Activated naive CD8-positive, alpha-beta T cell treated with anti-CD3 and anti-CD28 coated beads, Interleukin-2, amount 50 U/mL, for 24 hours (primary cell): ENCODE measurements at regions not wholly inside any gene's neighbourhood (a gene's known extent, or its start where the extent isn't known, plus 50 kb on each side); places are given as distances from the start of the nearest gene placed in this dataset.

ENCODE experiments used
- ATAC-seq: fragments of 150-1000 bp; cut with Tn5 transposase; one replicate; pipeline ENCODE4 v1.10.0; 2021
- DNase-seq: peaks from one replicate; pipeline ENCODE4 v3.0.0; 2021
- H3K27ac Mint-ChIP-seq: one replicate; pipeline ENCODE4 v1.8.0; 2021; ENCODE audit warnings: mild to moderate bottlenecking, mixed read lengths
- H3K27me3 Mint-ChIP-seq: one replicate; pipeline ENCODE4 v1.8.0; 2021; ENCODE audit warnings: mixed read lengths
- H3K36me3 Mint-ChIP-seq: one replicate; pipeline ENCODE4 v1.8.0; 2021; ENCODE audit warnings: low read depth, mixed read lengths
- H3K4me1 Mint-ChIP-seq: one replicate; pipeline ENCODE4 v1.8.0; 2021; ENCODE audit warnings: mixed read lengths
- H3K4me3 Mint-ChIP-seq: one replicate; pipeline ENCODE4 v1.8.0; 2021; ENCODE audit warnings: mild to moderate bottlenecking, moderate library complexity, mixed read lengths
- H3K9me3 Mint-ChIP-seq: one replicate; pipeline ENCODE4 v1.8.0; 2021; ENCODE audit warnings: mixed read lengths

- H3K36me3 Mint-ChIP-seq = peaks cover 2% of the 10 kb centered on the region
- DNase-seq (no peak), ATAC-seq (no peak)
- no peak overlapping the region for H3K4me3 Mint-ChIP-seq
- peaks cover 7% of the 10 kb centered on the region for H3K4me1 Mint-ChIP-seq
- no peaks in the 10 kb centered on the region for H3K27me3 Mint-ChIP-seq
- H3K9me3 Mint-ChIP-seq = no peaks in the 10 kb centered on the region
- H3K27ac Mint-ChIP-seq = no peak overlapping the region
Measured at GRCh38 chr17:69719474-69720048, 305.1 kb downstream of the MAP2K6 start.

GRCh38 chr17:69722518-69722917 is 308.0 kb downstream of the MAP2K6 start:
- no peak for ATAC-seq
- no peaks in the 10 kb centered on the region for H3K9me3 Mint-ChIP-seq
- no peaks in the 10 kb centered on the region for H3K36me3 Mint-ChIP-seq
- no peaks in the 10 kb centered on the region for H3K4me1 Mint-ChIP-seq
- no peak overlapping the region for H3K4me3 Mint-ChIP-seq
- no peak overlapping the region for H3K27ac Mint-ChIP-seq
- DNase-seq = no peak
- no peaks in the 10 kb centered on the region for H3K27me3 Mint-ChIP-seq

- ATAC-seq (no peak), DNase-seq (no peak)
- H3K9me3 Mint-ChIP-seq = no peaks in the 10 kb centered on the region
- no peaks in the 10 kb centered on the region for H3K27me3 Mint-ChIP-seq
- H3K4me3 Mint-ChIP-seq = no peak overlapping the region
- H3K27ac Mint-ChIP-seq = no peak overlapping the region
- no peaks in the 10 kb centered on the region for H3K36me3 Mint-ChIP-seq
- H3K4me1 Mint-ChIP-seq = no peaks in the 10 kb centered on the region
Measured at GRCh38 chr17:69723316-69723715, 308.8 kb downstream of the MAP2K6 start.

GRCh38 chr17:69723741-69724140 is 309.2 kb downstream of the MAP2K6 start:
- ATAC-seq (no peak), DNase-seq (no peak)
- Mint-ChIP-seq H3K4me3 (no peak overlapping the region), H3K36me3 (no peaks in the 10 kb centered on the region), H3K4me1 (no peaks in the 10 kb centered on the region), H3K9me3 (no peaks in the 10 kb centered on the region), H3K27ac (no peak overlapping the region), H3K27me3 (no peaks in the 10 kb centered on the region)

DNA sequence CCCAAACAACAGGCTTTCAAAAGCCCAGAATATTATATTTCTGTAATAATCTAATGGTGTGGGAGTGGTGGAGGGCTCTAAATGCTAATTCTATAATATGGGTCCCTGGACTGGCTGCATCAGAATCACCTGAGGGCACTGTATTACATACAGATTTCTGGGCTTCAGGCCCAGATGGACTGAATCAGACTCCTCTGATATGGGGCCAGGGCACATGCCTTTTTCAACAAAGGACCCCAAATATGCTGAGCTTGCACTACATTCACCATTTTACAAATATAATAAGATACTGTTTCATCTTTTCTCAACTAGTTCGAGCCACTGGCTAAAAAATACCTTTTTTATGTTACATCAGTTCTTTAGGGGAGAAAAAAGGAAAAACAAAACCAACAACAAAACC is 309.7 kb downstream of the MAP2K6 start:
- no peaks in the 10 kb centered on the region for H3K36me3 Mint-ChIP-seq
- H3K4me1 Mint-ChIP-seq = no peaks in the 10 kb centered on the region
- H3K27me3 Mint-ChIP-seq = no peaks in the 10 kb centered on the region
- ATAC-seq (no peak), DNase-seq (no peak)
- H3K27ac Mint-ChIP-seq = no peak overlapping the region
- no peaks in the 10 kb centered on the region for H3K9me3 Mint-ChIP-seq
- H3K4me3 Mint-ChIP-seq = no peak overlapping the region

DNA sequence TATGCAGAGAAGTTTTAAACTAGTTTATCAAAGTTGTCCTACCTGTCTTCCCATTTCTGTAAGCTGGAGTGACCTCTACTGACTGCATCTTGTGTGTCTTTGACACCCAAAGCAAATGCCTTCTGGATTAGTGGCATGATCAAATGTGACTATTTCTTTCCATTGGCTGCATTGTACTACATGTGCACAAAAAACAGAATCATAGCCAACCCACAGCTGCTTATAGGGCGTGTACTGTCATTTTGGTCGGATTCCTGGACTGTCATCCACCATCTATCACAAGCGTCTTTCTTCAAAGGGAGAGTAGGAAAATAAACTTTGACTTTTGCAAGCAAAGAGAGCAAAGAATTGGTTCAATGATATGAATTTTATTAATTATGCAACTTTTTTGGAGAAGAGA is 310.6 kb downstream of the MAP2K6 start:
- Mint-ChIP-seq H3K4me3 (no peak overlapping the region), H3K27ac (no peak overlapping the region), H3K36me3 (no peaks in the 10 kb centered on the region), H3K27me3 (no peaks in the 10 kb centered on the region), H3K4me1 (no peaks in the 10 kb centered on the region), H3K9me3 (no peaks in the 10 kb centered on the region)
- DNase-seq (no peak), ATAC-seq (no peak)

DNA sequence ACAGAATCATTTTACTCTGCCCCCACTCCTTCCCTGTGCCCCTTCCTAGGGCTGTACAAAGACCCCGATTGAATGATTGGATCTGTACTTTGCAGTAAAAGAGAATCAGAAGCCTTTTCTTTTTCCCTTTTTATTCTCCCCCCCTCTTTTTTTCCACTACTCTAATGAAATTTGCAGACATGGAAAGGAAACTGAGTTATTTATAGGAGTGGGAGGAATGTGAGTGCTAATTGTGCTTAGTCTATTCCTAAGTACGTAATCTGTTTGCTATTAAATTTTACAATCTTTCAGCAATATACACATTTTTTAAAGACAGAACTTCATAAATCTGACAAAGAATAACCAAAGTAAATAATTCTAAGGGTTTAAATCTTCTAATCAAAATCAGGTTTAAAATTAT is 314.3 kb downstream of the MAP2K6 start:
- H3K4me1 Mint-ChIP-seq = no peaks in the 10 kb centered on the region
- H3K4me3 Mint-ChIP-seq = no peak overlapping the region
- DNase-seq = no peak
- H3K27me3 Mint-ChIP-seq = peaks cover 3% of the 10 kb centered on the region
- H3K27ac Mint-ChIP-seq = no peak overlapping the region
- H3K9me3 Mint-ChIP-seq = no peaks in the 10 kb centered on the region
- no peak for ATAC-seq
- H3K36me3 Mint-ChIP-seq = no peaks in the 10 kb centered on the region

- Mint-ChIP-seq H3K4me3 (no peak overlapping the region), H3K27me3 (peaks cover 3% of the 10 kb centered on the region), H3K9me3 (no peaks in the 10 kb centered on the region), H3K4me1 (no peaks in the 10 kb centered on the region), H3K27ac (no peak overlapping the region), H3K36me3 (no peaks in the 10 kb centered on the region)
- ATAC-seq (no peak), DNase-seq (no peak)
Measured at GRCh38 chr17:69729944-69730343, 315.4 kb downstream of the MAP2K6 start.

GRCh38 chr17:69732272-69732918 is 317.9 kb downstream of the MAP2K6 start:
- DNase-seq = no peak
- Mint-ChIP-seq H3K27me3 (peaks cover 3% of the 10 kb centered on the region), H3K27ac (no peak overlapping the region), H3K36me3 (no peaks in the 10 kb centered on the region), H3K4me1 (no peaks in the 10 kb centered on the region), H3K4me3 (no peak overlapping the region), H3K9me3 (peaks cover 8% of the 10 kb centered on the region)
- no peak for ATAC-seq

DNA sequence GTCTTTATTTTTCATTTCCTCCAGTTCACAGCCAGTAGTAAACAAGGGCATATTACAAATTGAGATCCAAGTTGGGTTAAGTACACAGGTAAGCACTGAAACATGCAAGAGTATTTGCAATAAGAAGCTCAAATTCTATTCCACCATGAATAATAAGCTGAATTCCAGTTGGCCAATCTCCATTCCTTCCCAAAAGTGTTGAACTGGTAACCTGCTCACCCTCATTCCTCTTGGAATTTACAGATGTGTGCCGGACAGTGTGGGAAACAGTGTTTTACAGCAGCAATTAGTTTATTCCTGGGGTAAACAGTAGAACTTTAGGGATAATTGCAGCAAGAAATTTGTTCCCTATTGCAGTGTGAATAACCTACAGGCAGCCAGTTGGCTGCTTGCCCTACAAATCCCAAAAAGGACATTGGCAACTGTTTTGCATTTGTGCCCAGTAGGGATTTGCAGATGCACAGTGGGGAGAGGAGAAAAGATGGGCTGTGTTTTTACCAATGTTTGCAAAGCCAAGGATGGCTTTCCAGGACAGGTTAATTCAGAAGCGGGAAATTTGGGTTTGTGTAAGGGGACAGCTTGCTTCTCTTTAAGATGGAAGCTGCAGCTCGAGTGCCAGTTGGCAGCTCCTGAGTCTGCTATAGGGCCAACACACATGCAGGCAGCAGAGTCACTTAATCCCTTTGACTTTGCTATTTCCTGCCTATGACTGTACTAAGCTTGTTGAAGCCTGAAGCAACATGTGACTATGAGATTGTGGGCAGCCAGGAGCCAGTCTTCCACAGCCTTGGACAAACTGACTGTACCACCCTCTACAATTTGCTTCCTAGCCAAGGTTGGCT is 318.9 kb downstream of the MAP2K6 start:
- H3K36me3 Mint-ChIP-seq = no peaks in the 10 kb centered on the region
- no peak overlapping the region for H3K27ac Mint-ChIP-seq
- H3K4me1 Mint-ChIP-seq = peaks cover 4% of the 10 kb centered on the region
- peaks cover 14% of the 10 kb centered on the region for H3K9me3 Mint-ChIP-seq
- ATAC-seq = no peak
- no peak overlapping the region for H3K4me3 Mint-ChIP-seq
- no peak for DNase-seq
- H3K27me3 Mint-ChIP-seq = peaks cover 3% of the 10 kb centered on the region

DNA sequence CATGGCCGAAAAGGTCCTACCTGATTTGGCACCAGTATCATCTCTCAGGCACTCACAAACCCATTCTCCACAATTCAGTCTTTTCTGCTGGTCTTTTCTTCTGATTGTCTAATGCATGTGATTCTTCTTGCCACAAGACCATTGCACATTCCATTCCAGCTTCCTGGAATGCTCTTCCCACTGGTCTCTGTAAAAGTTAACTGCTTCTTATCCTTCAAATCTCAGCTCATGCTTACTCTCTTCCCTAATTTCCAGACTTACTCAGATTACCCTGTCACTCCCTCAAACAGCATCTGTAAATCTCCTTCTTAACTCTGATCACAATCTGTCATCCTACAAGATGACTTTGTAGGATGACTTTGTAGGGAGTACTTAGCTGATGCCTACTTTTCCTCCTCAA is 320.2 kb downstream of the MAP2K6 start:
- H3K36me3 Mint-ChIP-seq = no peaks in the 10 kb centered on the region
- peaks cover 7% of the 10 kb centered on the region for H3K4me1 Mint-ChIP-seq
- ATAC-seq = no peak
- H3K4me3 Mint-ChIP-seq = no peak overlapping the region
- no peak for DNase-seq
- no peak overlapping the region for H3K27ac Mint-ChIP-seq
- peaks cover 3% of the 10 kb centered on the region for H3K27me3 Mint-ChIP-seq
- H3K9me3 Mint-ChIP-seq = peaks cover 16% of the 10 kb centered on the region

GRCh38 chr17:69735285-69735684 is 320.8 kb downstream of the MAP2K6 start:
- Mint-ChIP-seq H3K27me3 (peaks cover 3% of the 10 kb centered on the region), H3K9me3 (peaks cover 16% of the 10 kb centered on the region), H3K36me3 (no peaks in the 10 kb centered on the region), H3K4me3 (no peak overlapping the region), H3K27ac (no peak overlapping the region), H3K4me1 (peaks cover 7% of the 10 kb centered on the region)
- no peak for ATAC-seq
- DNase-seq = no peak

- ATAC-seq (no peak), DNase-seq (no peak)
- H3K9me3 Mint-ChIP-seq = peaks cover 12% of the 10 kb centered on the region
- peaks cover 6% of the 10 kb centered on the region for H3K4me1 Mint-ChIP-seq
- no peak overlapping the region for H3K27ac Mint-ChIP-seq
- H3K4me3 Mint-ChIP-seq = no peak overlapping the region
- no peaks in the 10 kb centered on the region for H3K36me3 Mint-ChIP-seq
- H3K27me3 Mint-ChIP-seq = no peaks in the 10 kb centered on the region
Measured at GRCh38 chr17:69743091-69743490, 328.6 kb downstream of the MAP2K6 start.

DNA sequence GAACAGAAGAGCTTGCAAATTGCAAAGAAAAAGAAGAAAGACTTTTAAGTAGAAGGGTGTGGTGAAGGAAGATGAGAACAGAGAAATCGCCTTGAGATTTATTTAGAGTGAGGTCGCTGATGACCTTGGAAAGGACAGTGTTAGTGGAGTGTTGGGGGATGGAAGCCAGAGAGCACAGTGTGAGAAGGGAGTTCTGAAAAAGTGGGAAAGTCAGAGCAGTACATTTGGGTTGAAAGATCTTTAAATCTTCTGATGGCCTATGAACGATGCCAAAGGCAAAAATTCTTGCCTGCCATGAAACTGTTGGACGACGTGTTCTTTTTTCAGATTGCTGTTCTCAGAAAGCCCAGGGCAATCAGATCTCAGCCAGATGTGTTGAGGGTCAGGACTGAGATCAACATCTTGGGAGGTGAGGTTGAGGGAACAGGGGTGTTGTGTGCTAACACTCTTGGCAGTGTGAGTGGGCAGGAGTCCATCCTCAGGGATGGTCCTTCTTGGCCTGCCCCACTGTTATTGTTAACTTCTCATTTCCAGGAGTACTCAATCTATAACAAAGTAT is 330.1 kb downstream of the MAP2K6 start:
- peaks cover 9% of the 10 kb centered on the region for H3K9me3 Mint-ChIP-seq
- no peaks in the 10 kb centered on the region for H3K27me3 Mint-ChIP-seq
- no peak for ATAC-seq
- DNase-seq = no peak
- no peak overlapping the region for H3K4me3 Mint-ChIP-seq
- no peaks in the 10 kb centered on the region for H3K4me1 Mint-ChIP-seq
- H3K27ac Mint-ChIP-seq = no peak overlapping the region
- no peaks in the 10 kb centered on the region for H3K36me3 Mint-ChIP-seq

- no peaks in the 10 kb centered on the region for H3K4me1 Mint-ChIP-seq
- H3K9me3 Mint-ChIP-seq = peaks cover 16% of the 10 kb centered on the region
- H3K27me3 Mint-ChIP-seq = no peaks in the 10 kb centered on the region
- H3K36me3 Mint-ChIP-seq = no peaks in the 10 kb centered on the region
- no peak overlapping the region for H3K27ac Mint-ChIP-seq
- H3K4me3 Mint-ChIP-seq = no peak overlapping the region
- DNase-seq (no peak), ATAC-seq (no peak)
Measured at GRCh38 chr17:69749911-69750310, 325.1 kb upstream of the KCNJ16 start.
